Ammon's horn (tissue), 1 donor: ENCODE measurements at regions not wholly inside any gene's neighbourhood (a gene's known extent, or its start where the extent isn't known, plus 50 kb on each side); places are given as distances from the start of the nearest gene placed in this dataset.
"Not testable (repeated sequence)": the region's sequence is repeated elsewhere in the genome, so short reads cannot be mapped to it uniquely, and the experiment has no call there.

ENCODE experiments used
- DNase-seq: peaks from one replicate; pipeline ENCODE4 v3.0.0-alpha.2; 2016; ENCODE audit warnings: low spot score

DNA sequence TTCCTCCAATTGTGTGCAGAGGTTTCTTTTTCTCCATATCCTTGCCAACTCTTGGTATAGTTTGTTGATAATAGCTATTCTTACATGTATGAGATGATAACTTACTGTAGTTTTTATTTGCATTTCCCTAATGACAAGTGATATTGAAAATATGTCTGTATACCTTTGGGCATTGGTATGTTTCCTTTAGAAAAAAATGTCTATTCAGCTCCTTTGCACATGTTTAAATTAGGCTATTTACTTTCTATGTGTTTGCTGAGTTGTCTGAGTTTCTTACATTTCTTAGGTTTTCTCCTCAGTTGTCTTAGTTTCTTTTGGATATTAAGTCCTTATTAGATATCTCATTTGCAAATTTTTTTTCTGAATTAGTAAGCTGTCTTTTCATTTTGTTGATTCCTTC is 487.3 kb upstream of the EPHA5 start:
- no peak for DNase-seq

DNA sequence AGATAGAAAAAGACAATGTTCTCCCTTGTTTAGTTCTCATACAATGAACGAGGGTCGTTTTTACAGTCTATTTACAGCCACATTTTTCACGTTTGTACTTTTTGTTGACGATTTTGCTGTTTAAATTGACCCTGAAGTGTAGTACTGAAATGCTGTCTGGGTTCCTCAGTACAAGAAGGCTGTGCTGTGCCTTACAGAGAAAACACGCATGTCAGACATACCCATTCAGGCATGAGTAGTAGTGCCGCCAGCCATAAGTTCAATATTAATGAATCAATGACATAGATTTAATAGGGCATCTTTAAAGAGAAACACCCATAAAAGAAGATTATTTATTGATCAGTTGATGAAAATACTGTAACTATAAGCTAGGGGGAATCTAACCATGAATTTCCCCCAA is 459.8 kb upstream of the EPHA5 start:
- no peak for DNase-seq

DNA sequence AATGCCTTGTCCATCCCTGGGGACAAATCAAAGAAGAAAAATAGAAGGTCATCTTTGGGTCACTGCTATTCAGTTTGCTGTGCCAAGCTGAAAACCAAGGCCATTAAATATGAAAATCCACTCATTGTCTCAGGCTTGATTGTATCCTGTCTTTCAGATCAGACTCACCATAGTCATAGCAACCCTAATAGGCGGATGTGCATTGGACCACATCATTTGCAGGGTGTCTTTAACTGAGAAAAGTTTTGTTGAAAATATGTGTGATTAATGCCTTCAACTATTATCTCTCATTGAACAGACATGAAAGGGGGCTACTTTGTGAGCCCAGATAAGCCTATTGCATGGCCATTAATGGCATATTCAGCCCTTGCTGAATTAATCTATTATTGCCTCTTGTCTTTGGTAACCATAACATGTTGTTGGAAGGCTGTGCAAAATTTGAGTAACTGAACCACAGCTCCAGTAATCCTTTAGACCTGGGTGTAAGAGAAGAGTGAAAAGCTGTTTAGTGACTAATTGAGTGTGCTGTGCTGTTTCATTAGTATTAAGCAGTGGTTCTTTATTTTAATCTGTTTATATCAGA is 453.6 kb upstream of the EPHA5 start:
- no peak for DNase-seq

DNA sequence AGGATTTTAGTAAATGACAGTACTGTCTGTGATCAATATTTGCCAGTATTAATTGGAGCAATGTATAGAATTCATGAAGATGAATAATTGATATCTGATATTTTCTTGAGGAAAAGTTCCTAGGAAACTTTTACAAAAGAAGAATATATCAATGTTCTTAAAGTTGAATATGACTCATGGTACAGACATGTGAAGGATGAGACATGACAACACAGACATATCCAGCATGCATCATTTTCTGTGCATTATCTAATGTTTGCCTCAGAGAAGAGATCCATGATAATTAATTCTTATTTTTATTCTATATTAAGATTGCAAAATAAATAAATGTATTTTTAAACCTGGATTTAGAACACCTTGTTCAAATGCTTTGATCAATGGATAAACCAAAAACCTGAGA is 452.9 kb upstream of the EPHA5 start:
- no peak for DNase-seq

DNA sequence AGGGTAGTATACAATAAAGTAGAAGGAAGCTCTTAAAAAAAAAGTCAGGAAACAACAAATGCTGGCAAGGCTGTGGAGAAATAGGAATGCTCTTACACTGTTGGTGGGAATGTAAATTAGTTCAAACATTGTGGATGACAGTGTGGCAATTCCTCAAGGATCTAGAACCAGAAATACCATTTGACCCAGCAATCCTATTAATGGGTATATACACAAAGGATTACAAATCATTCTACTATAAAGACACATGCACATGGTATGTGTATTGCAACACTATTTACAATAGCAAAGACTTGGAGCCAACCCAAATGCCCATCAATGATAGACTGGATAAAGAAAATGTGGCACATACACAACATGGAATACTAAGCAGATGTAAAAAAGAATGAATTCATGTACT is 444.9 kb upstream of the EPHA5 start:
- not testable (repeated sequence) for DNase-seq

DNA sequence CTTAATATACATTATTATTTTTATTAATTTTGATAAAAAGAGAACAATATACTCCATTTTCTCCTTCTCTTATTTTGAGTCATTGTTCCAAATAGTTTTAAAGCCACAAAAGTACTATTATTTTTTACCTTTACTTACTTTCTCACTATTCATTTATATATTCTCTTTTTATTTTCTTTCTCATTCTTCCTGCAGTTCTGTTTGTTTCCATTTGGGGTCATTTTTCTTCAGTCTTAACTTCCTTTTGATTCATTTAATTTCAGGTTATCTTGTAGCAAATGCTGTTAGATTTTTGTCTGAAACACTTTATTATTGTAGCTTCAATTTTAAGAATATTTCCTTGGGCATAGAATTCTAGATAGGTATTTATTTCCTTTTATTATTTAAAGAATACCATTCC is 438.6 kb upstream of the EPHA5 start:
- DNase-seq = no peak

DNA sequence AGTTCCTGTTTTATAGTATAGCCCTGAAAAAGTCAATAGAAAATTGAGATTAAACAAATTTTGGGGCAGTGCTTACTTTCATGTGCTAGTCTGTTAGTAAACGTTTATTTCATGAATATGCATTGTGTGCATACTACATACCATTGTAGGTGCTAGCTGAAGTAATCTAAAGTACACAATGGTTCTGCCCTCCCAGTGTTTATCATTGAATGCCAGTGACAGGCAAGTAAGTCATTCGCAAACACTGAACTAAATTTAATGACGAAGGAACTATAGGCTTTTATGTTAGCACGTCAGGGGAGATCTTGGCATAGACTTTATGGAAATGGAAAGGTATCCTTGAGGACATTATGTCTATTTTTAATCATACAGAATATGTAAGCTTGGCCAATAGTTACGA is 426.9 kb upstream of the EPHA5 start:
- no peak for DNase-seq

DNA sequence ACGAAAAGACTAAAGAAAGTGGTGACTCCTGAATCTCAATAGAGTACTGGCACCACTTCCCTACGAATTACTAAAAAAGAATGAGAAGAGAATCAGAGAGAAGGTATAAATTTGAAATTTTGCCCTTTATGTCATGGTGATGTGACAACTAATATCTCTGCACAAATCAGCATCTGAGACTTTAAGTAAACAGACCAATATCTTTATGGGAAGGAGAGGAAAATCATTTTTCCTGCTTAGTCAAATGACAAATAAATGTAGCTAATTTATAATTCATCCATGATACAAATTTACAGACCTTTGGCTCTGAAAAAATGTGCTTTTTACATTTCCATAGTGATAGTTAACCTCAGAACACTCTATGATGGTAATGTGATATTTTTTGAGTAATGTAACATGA is 424.8 kb upstream of the EPHA5 start:
- DNase-seq = no peak

DNA sequence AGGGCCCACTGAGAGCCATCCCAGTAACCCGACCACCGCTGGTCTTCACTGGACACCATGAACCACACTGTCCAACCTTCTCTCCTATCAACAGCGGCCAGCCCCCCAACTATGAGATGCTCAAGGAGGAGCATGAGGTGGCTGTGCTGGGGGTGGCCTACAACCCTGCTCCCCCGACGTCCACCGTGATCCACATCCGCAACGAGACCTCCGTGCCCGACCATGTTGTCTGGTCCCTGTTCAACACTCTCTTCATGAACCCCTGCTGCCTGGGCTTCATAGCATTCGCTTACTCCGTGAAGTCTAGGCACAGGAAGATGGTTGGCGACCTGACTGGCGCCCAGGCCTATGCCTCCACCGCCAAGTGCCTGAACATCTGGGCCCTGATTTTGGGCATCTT is 423.8 kb upstream of the EPHA5 start:
- no peak for DNase-seq

DNA sequence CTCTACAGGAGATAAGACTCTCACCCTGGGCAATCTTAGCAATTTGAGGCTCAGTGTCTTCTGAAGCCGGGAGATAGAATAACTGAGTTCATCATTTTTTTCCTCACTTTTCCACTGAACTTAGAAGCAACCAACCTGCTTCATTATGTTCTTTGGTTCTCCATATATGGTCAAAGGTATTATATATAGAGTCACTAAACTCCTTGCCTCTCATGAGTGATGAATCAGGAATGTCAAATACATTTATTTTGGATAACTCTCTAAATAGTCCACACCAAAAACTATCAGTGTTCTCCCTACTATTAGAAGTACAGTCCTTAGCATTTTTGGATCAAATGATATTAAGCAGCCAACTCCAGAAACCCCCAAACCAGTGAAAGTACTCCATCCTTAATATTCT is 421.5 kb upstream of the EPHA5 start:
- no peak for DNase-seq

DNA sequence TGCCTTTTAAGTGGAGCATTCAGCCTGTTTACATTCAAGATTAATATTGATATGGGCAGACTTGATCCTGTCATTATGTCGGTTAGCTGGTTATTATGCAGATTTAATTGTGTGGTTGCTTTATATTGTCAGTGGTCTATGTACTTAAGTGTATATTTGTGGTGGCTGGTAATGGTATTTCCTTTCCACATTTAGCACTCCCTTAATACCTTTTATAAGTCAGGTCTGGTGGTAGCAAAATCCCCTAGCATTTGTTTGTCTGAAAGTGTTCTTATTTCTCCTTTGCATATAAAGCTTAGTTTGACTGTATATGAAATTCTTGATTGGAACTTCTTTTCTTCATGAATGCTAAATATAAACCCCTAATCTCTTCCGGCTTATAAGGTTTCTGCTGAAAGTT is 403.7 kb upstream of the EPHA5 start:
- no peak for DNase-seq

DNA sequence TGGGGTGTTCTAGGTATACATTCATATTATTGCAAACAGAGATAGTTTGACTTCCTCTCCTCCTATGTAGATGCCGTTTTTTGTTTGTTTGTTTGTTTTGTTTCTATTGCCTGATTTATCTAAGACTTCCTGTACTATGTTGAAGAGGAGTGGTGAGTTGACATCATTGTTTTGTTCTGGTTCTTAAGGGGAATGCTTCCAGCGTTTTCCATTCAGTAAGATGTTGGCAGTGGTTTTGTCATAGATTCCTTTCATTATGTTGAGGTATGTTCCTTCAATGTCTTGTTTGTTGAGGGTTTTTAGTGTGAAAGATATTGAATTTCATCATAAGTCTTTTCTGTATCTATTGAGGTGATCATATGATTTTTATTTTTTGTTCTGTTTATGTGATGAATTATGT is 401.6 kb upstream of the EPHA5 start:
- DNase-seq = no peak

DNA sequence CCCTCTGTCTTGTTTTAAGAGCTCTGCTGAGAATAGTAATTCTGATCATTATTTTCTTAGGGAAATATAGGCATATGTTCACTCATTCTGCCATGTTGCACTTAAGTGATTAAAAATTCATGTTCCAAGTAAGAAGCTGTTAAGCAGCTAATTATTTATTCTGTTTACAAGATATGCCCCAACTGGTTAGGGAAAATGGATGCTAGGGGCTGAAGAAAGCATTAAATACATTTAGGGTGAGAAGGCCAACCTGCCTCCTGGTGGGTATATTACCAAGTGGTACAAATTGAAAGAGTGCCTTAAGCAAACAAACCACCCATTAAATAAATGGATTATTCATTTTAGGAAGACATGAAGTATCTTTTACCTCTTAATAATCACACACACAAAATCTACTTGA is 392.6 kb upstream of the EPHA5 start:
- DNase-seq = no peak

DNA sequence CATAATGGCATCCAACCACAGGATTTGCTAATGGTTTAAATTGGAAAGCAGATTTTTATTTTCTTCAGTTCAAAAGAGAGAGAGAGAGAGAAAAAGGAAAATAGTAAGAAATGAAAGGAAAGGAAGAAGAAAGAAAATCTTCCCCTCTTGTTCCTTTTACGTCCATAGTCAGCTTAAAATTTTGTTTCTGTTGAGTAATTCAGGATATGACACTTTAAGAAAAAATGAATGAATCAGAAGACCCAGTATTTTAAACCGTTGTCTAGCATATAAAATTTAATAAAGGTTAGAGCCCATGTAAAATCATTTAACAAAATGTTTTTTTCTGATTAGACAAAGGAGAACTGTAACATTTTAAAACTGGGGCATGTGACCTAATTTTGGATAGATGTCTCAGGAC is 391.8 kb upstream of the EPHA5 start:
- DNase-seq = no peak

DNA sequence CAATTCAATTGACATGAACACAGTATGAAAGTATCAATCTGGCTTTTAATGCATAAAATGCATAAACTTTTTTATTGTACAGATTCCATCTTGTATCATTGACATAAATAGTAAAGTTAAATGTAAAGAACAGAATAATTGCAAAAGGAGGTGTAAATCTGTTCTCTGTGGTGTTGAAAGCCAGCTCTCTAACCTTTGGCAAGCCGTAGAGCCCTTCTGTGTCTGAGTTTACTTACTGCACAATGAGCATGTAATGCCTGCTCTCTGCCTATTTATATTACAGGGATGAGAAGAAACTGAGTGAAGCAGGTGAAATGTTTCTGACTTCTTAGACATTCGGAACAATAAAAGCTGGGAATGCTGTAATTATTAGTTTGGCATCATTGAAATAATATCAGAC is 389.3 kb upstream of the EPHA5 start:
- no peak for DNase-seq

DNA sequence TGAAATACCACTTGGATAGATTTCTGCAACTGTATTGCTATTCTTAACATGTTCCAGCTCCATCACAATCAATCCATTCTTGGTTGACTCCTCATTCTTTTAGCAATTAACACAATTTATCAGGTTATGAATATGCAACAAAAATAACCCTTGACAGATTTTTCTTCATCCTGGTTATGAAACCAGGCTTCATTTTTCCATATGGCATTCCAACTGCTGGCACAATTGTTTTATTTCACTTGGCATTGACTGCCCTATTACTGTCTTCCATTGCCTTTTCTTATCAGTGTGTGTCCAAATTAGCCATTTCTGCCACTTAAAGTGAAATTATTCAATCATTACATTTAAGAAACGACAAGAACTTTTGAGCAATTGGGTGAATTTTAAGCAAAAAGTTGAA is 388.8 kb upstream of the EPHA5 start:
- DNase-seq = peak; percentile 3

DNA sequence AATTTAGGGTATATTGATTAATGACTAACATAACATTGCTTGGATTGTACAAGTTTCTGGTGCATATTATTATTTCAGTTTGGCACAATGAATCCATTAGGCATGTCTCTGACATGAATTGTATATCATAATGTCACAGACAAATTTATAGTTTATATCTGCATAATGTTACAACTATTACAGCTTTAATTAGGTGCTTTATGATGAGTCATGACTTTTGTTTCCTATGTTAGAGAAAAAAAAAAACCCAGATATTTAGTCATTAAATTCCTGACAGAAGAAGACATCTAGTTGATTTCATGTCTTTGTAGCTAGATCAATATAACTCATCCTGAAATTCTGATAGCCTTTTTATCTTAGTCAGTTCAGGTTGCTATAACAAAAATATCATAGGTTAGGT is 385.7 kb upstream of the EPHA5 start:
- no peak for DNase-seq

DNA sequence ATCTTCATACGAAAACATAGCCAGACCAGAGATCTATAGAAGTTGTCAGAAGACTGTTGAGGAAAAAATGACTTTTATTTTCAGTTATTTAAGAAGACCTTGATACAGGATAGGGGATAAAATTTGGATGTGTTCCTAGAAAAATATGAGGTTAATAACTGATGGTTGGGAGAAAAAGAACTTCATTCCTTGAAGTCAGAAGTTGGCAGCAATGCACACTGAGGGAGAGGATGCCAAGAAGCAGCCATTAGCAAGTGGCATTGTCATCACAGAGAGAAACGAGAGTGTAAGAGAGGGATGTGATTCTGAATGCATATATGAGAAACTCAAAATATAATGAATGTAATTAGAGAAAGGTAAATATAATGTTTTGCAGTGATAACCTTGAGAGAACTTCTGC is 382.1 kb upstream of the EPHA5 start:
- no peak for DNase-seq

DNA sequence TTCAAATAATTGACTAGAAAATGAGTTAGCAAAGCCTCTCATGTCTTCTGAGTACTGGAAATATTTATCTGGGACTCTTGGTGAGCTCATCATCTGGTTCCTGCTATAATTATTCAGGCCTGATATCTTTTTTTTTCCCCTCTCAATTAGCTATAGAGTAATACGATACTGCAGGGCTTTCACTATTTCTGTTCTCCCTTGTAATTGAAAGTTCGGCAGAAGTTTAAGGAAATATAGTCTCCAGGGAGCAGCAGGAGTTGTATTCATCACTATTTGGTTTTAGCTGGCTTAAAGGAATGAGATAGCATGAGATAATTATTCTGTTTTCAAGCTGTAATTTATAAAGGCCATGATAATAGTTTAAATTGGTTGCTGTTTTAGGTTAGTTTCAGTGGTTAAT is 378.6 kb upstream of the EPHA5 start:
- DNase-seq = no peak

DNA sequence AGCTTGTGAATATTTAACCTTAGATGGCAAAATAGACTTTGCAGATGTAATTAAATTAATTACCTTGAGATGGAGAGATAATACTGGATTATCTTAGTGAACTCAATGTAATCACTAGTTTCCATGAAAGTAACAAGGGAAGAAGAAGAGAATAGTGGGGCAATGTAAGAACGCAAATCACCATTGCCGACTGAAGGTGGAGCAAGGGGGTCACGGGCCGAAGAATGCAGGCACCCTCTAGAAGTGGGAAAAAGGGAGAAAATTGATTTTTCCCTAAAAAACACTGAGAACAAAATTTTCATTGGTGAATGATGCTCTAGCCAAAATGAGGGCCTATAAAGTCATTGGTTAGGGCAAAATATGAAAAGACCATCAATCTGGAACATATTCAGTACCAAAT is 375.6 kb upstream of the EPHA5 start:
- DNase-seq = no peak

DNA sequence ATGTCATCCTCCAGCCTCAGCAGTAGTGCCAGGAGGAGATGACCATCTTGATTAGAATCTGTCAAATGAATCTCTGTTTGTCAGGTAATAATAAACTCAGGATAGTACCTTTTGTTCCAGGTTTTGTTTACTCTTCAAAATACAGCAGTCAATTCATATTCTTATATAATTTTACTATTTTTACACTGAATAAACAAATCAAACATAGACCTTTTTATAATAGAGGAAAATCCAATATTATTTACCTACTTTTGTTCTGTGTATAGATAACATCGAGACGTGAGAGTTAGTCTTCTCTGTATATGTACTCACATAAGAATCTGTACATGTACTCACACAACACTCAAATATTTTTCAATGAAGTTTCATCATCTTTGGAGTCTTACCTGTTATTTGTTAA is 365.4 kb upstream of the EPHA5 start:
- DNase-seq = no peak

DNA sequence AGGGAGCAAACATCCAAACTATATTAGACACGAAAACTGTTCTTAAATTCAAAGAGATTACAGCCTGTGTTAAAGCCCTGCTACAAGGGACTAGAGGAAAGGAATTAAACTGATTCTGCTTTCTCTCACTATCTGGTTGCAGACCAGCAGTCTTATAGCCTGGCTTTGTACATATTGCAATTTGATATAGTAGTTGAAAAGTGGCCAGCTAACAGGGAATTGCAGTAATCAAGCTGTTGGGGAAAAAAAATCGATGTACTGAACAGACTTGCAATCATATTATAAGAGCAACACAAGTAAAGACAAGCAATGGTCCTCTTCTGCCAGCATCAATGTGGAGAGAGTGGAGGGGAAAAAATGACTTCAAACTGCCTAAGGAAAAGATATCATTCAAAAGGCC is 364.4 kb upstream of the EPHA5 start:
- no peak for DNase-seq

DNA sequence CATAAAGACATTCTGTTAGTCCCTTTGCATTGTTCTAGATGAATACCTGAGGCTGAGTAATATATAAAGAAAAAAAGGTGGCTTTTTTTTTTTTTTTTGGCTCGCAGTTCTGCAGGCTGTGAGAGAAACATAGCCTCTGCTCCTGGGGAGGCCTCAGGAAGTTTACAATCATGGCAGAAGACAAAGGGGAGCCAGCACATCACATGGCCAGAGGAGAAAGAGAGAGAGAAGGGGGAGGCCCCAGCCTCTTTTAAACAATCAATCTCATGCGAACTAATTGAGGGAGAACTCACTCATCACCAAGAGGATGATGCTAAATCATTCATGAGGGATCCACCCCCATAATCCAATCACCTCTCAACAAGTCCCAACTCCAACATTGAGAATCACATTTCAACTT is 364.0 kb upstream of the EPHA5 start:
- no peak for DNase-seq

DNA sequence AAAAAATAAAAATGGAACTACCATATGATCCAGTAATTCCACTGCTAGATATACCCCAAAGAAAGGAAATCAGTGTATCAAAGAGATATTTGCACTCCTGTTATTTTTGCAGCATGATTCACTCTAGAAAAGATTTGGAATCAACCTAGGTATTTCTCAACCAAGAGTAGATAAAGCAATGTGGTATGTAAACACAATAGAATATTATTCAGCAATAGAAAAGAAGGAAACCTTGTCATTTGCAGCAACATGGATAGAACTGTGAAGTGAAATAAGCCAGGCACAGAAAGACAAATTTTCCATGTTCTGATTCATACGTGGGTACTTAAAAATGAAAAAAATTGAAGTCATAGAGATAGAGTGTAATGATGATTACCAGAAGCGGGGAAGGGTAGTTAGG is 362.3 kb upstream of the EPHA5 start:
- DNase-seq = no peak

DNA sequence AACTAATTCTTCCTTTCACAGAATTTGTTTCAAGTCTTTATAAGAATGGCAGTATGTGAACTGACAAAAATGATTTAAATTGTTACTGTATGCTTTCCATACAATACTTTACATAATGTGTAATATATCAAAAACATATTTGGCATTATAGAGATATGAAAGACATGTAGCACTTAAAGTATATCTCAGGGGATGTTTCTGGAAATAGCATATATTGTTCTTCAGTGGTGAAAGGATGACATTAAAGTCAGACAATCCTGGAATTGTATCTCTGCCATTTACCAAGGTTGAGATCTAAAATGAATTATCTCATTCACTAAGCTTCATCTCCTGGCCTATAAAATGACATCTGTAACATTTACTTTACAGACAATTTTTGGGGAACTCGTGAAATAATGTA is 358.4 kb upstream of the EPHA5 start:
- no peak for DNase-seq
